ENCODE measurements at regions not wholly inside any gene's neighbourhood (a gene's known extent, or its start where the extent isn't known, plus 50 kb on each side); places are given as distances from the start of the nearest gene placed in this dataset.

- 0 out of 2 replicates have a peak, but pooled peaks have one; percentile 42 for TF ChIP-seq EZH2 (IDR thresholded peaks at IDR 0.05; ENCODE audit: borderline replicate concordance, low read depth, low read length)
- 0 out of 2 replicates have a peak, but pooled peaks have one; percentile 14 for TF ChIP-seq ZKSCAN1 (IDR thresholded peaks at IDR 0.05; ENCODE audit: low read depth, low read length)
- no peak for TF ChIP-seq ZZZ3 (IDR thresholded peaks at IDR 0.05)
- no peak for TF ChIP-seq POLR2A (conservative IDR thresholded peaks at IDR 0.05)
- no peak for TF ChIP-seq THRA (IDR thresholded peaks at IDR 0.05)
- no peak for TF ChIP-seq SRSF1 (IDR thresholded peaks at IDR 0.05; ENCODE audit: low read depth, low read length)
- no peak for TF ChIP-seq FOXO4 (CRISPR knock-in tag; IDR thresholded peaks at IDR 0.05)
- no peak for TF ChIP-seq CREB1 (IDR thresholded peaks at IDR 0.05)
- no peak for TF ChIP-seq CREB1 (CRISPR knock-in tag; IDR thresholded peaks at IDR 0.05)
- TF ChIP-seq TRIM28 (IDR thresholded peaks at IDR 0.05): no peak
- TF ChIP-seq ZNF140 (CRISPR knock-in tag; IDR thresholded peaks at IDR 0.05): no peak
- TF ChIP-seq ZNF830 (CRISPR knock-in tag; IDR thresholded peaks at IDR 0.05): no peak
- peak; percentile 41; the same call in 1 of the 2 replicates for TF ChIP-seq JUND (IDR thresholded peaks at IDR 0.05; ENCODE audit: borderline replicate concordance, low read depth, low read length)
- no peak for TF ChIP-seq JUND (tag; IDR thresholded peaks at IDR 0.05; ENCODE audit: borderline replicate concordance, low read depth, low read length)
- TF ChIP-seq CEBPZ (IDR thresholded peaks at IDR 0.05; ENCODE audit: borderline replicate concordance, low read depth, low read length): no peak
These were observed 171.5 kb upstream of the IRF2BP2 start for GRCh38 chr1:234781241-234782065.

Measured in K562 (cell line).